GM12864 (cell line): ENCODE measurements at regions not wholly inside any gene's neighbourhood (a gene's known extent, or its start where the extent isn't known, plus 50 kb on each side); places are given as distances from the start of the nearest gene placed in this dataset.

Experiments
- DNase-seq: peaks from one replicate; pipeline ENCODE4 v3.0.0-alpha.2; 2011; ENCODE audit warnings: low read depth
- H3K4me3 ChIP-seq: 2 replicates; pipeline ENCODE4 v1.5.1; 2011; ENCODE audit warnings: mild to moderate bottlenecking, low read depth, low read length, control low read depth
- TF ChIP-seq, protein P1 (sequence below): IDR thresholded peaks from 2 replicates; pipeline ENCODE4 v1.5.1; 2011; ENCODE audit warnings: low read depth, mild to moderate bottlenecking, moderate library complexity, low read length, control low read depth, inconsistent platforms; ENCODE audit errors: missing control alignments

DNA sequence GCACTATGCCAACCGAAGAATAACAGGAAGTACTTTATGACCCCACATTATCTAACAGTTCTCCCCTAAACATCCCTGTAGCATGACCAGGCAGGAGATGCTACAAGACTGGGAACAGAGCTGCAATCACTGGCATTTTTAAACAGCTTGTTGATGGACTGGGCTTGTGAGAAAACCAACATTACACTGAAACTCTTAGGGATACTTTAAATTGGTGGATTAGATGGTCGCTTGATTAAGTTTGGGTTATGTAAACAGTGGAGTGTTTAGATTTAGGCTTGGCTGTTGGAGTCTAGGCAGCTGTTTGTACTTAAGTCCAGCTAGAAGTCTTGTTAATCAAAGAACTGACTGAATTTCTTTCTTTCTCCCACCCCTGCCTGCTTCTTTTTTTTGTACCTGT, 234.1 kb upstream of the BMP2 start:
- TF ChIP-seq, protein P1, sequence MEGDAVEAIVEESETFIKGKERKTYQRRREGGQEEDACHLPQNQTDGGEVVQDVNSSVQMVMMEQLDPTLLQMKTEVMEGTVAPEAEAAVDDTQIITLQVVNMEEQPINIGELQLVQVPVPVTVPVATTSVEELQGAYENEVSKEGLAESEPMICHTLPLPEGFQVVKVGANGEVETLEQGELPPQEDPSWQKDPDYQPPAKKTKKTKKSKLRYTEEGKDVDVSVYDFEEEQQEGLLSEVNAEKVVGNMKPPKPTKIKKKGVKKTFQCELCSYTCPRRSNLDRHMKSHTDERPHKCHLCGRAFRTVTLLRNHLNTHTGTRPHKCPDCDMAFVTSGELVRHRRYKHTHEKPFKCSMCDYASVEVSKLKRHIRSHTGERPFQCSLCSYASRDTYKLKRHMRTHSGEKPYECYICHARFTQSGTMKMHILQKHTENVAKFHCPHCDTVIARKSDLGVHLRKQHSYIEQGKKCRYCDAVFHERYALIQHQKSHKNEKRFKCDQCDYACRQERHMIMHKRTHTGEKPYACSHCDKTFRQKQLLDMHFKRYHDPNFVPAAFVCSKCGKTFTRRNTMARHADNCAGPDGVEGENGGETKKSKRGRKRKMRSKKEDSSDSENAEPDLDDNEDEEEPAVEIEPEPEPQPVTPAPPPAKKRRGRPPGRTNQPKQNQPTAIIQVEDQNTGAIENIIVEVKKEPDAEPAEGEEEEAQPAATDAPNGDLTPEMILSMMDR = no peak
- no peak for DNase-seq

DNA sequence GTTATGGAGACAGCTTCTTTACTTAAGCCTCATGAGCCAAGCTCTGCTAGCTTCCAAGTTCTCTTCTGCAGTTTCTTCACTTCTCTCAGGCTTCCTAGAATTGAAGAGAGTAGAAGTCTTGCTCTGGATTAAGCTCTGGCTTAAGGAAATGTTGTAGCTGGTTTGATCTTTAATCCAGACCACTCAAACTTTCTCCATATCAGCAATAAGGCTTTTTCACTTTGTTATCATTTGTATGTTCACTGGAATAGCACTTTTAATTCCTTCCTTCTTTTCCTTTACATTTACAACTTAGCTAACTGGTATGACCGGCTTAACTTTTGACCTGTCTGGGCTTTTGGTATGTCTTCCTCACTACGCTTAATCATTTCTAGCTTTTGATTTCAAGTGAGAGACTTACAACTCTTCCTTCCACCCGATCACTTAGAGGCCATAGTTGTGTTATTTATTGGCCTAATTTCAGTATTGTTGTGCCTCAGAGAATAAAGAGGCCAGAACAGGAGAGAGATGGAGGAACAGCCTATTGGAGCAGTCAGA, 236.6 kb upstream of the BMP2 start:
- no peak overlapping the region for H3K4me3 ChIP-seq

More for the DNA sequence above, 234.1 kb upstream of the BMP2 start:
- no peak overlapping the region for H3K4me3 ChIP-seq

DNA sequence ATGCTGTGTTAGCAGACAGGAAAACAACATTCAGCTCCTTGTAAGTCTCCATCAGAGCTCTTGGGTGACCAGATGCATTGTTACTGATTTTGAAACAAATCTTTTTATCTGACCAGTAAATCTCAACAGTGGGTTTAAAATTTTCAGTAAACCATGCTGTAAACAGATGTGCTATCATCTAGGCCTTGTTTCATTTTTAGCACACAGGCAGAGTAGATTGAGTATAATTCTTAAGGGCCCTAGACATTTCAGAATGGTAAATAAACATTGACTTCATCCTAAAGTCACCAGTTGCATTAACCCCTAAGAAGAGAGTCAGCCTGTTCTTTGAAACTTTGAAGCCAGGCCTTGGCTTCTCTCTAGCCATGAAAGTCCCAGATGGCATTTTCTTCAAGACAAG, 237.2 kb upstream of the BMP2 start:
- TF ChIP-seq, protein P1 = no peak
- no peak overlapping the region for H3K4me3 ChIP-seq
- DNase-seq = no peak

More for the DNA sequence above, 236.6 kb upstream of the BMP2 start:
- TF ChIP-seq, protein P1 = no peak
- DNase-seq = no peak

DNA sequence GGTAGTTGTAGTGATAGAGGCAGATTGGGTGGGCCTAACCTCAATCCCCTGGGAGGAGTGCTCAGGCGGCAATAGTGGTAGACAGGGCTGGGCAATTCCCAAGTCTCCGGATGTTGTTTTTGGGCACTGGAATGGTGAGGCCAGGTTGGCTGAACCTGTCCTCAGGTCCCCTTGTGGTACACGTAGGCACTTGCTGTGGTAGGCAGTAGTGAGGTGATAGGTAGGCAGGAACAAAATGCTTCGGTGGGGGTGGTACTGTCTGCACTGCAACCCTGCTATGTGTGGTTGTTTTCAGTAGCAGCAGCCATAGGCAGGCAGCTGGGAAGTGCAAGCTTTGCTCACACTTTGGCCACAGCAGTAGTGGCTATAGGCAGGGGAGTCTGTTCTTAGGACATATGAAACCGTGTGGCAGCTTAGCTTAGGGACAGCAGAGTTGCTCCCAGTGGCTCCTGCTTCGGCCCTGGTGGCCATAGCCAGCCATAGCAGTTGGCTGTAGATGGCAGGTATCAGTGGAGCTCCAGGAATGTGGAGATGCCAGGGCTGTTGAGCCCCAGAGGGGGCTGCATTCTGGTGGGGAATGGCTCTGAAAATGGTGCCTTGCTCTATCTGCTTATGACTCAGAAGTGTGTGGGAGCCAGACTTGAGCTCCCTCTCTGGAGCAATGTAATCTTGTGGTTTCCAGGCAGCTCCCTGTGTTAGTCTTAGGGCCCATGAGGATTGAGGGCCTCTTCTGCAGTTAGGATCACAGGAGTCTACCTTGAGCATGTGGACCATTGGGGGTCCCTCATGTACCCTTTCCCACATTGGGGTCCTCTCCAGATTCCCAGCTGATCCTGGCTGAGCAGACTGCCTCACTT, 241.8 kb upstream of the BMP2 start:
- no peak overlapping the region for H3K4me3 ChIP-seq
- DNase-seq = no peak
- TF ChIP-seq, protein P1 = peak; percentile 14

DNA sequence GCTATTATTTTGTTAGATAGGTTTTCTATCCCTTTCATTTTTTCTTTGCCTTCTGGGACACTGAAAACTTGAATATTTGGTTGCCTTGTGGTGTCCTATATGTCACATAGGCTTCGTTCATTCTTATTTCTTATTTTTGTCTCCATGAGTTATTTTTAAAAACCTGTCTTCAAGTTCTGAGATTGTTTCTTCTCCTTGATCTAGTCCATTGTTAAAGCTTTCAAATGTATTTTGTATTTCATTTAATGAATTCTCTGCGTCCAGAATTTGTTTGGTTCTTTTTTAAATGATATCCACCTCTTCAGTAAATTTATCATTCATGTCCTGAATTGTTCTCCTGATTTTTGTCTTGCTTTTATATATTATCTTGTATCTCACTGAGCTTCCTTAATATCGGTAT, 243.2 kb upstream of the BMP2 start:
- no peak for DNase-seq
- TF ChIP-seq, protein P1 = no peak
- no peak overlapping the region for H3K4me3 ChIP-seq

DNA sequence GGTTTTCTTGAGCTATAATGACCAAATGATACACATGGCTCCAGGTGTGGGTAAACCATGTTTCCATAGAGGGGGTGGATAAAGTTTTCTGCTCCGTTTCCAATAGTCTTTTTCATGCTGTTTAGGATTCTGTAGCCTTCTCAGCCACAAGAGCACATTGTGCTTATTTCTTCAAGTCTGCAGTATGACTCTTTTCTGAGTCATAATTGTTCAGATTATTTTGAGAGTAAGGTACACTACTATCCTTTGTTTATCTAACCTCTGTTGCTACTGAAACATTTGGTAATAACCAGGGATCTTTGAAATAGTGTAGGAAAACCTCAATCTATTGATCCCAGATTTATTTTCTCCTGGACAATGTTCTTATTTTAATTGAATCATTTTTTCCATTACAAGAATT, 247.9 kb upstream of the BMP2 start:
- DNase-seq = no peak
- TF ChIP-seq, protein P1 = no peak
- H3K4me3 ChIP-seq = no peak overlapping the region
